A549 (cell line): ENCODE measurements at regions not wholly inside any gene's neighbourhood (a gene's known extent, or its start where the extent isn't known, plus 50 kb on each side); places are given as distances from the start of the nearest gene placed in this dataset.

Experiments used
- ATAC-seq, 2 experiments: fragments of 200-7000 bp in 1 of 2; fragments of >200 bp in 1 of 2; cut with Nextera tagmentation in 1 of 2; cut with Tn5 transposase in 1 of 2; 3 replicates each; pipeline versions ENCODE4 v1.8.0 to v1.9.1; 2018 to 2020; ENCODE audit warnings: mild to moderate bottlenecking in 1 of 2, moderate library complexity in 1 of 2
- CTCF ChIA-PET: fragments of 300-600 bp; sonication (Branson Sonifier 250); formaldehyde crosslinking; extraction: SDS; loops from one replicate; lab custom pipeline; 2021; ENCODE audit warnings: antibody characterized with exemption, inconsistent platforms; lab: Yijun Ruan, JAX
- POLR2A ChIA-PET: fragments of 350-600 bp; formaldehyde crosslinking; extraction: SDS; loops from one replicate; lab custom pipeline; 2021; ENCODE audit warnings: antibody characterized with exemption, inconsistent platforms; lab: Yijun Ruan, JAX
- DNase-seq, 2 experiments: peaks; one replicate each; pipeline versions ENCODE4 v3.0.0 to v3.0.0-alpha.2; 2011 to 2016; ENCODE audit warnings: low read depth in 1 of 2, low spot score in 1 of 2
- FAIRE-seq: peaks from 2 replicates; lab custom pipeline; 2011; peaks lifted over from hg19 to GRCh38; lab: Jason Lieb, UNC
- H3K27ac ChIP-seq, 2 experiments: fragments of >200 bp; sonication (Bioruptor Twin); formaldehyde crosslinking; 3 replicates each; pipeline ENCODE4 v1.5.1; 2016 to 2017
- H3K4me1 ChIP-seq: fragments of >200 bp; sonication (Bioruptor Twin); formaldehyde crosslinking; 3 replicates; pipeline ENCODE4 v1.6.1; 2016
- H3K4me2 ChIP-seq: fragments of >200 bp; sonication (Bioruptor Twin); formaldehyde crosslinking; 3 replicates; pipeline ENCODE4 v1.6.1; 2016
- H3K4me3 ChIP-seq: fragments of >200 bp; sonication (Bioruptor Twin); formaldehyde crosslinking; 3 replicates; pipeline ENCODE4 v1.5.1; 2016
- H3K9me3 ChIP-seq: fragments of >200 bp; sonication (Bioruptor Twin); formaldehyde crosslinking; 3 replicates; pipeline ENCODE4 v1.6.1; 2016
- CBX2 ChIP-seq: fragments of 200-600 bp; sonication (generic); IDR thresholded peaks from 2 replicates; pipeline ENCODE4 v1.6.1; 2016; ENCODE audit warnings: low read depth, mild to moderate bottlenecking, borderline replicate concordance
- CHD2 ChIP-seq: fragments of 150-350 bp; IDR thresholded peaks from 2 replicates; pipeline ENCODE4 v1.6.1; 2014; ENCODE audit warnings: low read length; ENCODE audit not compliant: partially characterized antibody
- E2F6 ChIP-seq: IDR thresholded peaks from 2 replicates; pipeline ENCODE4 v1.6.1; 2012; ENCODE audit warnings: low read depth, borderline replicate concordance
- EHF ChIP-seq: fragments of 250-450 bp; sonication (Bioruptor Pico); IDR thresholded peaks from 2 replicates; pipeline ENCODE4 v1.5.0; 2020; ENCODE audit warnings: mild to moderate bottlenecking
- ESRRA ChIP-seq: fragments of 150-350 bp; IDR thresholded peaks from 2 replicates; pipeline ENCODE4 v1.6.1; 2014; ENCODE audit warnings: mild to moderate bottlenecking, low read length, borderline replicate concordance
- FOSL2 ChIP-seq, 2 experiments: fragments of 450-650 bp in 1 of 2; fragments of >200 bp in 1 of 2; sonication (Bioruptor Twin) in 1 of 2; formaldehyde crosslinking; IDR thresholded peaks; 2 replicates each; pipeline versions ENCODE4 v1.5.0 to v1.6.1; 2016 to 2020; ENCODE audit warnings: mild to moderate bottlenecking in 1 of 2, moderate library complexity in 1 of 2
- HDAC2 ChIP-seq: fragments of 200-600 bp; sonication (generic); IDR thresholded peaks from 2 replicates; pipeline ENCODE4 v1.6.1; 2016
- HOXA7 ChIP-seq: fragments of 250-450 bp; sonication (Bioruptor Pico); IDR thresholded peaks from 2 replicates; pipeline ENCODE4 v1.5.0; 2020; ENCODE audit warnings: mild to moderate bottlenecking, moderate library complexity
- JUN ChIP-seq, 2 experiments: fragments of >200 bp; sonication (Bioruptor Twin); formaldehyde crosslinking; IDR thresholded peaks; 2 replicates in 1 of 2; 3 replicates in 1 of 2; pipeline ENCODE4 v1.6.1; 2016 to 2017
- JUNB ChIP-seq: fragments of >200 bp; sonication (Bioruptor Twin); formaldehyde crosslinking; IDR thresholded peaks from 2 replicates; pipeline ENCODE4 v1.6.1; 2016
- KDM1A ChIP-seq: fragments of 200-600 bp; sonication (generic); IDR thresholded peaks from 2 replicates; pipeline ENCODE4 v1.6.1; 2016; ENCODE audit warnings: low read depth, mild to moderate bottlenecking
- MAX ChIP-seq: IDR thresholded peaks from 2 replicates; pipeline ENCODE4 v1.6.1; 2012
- MYC ChIP-seq: IDR thresholded peaks from 2 replicates; pipeline ENCODE4 v1.6.1; 2012; ENCODE audit warnings: mild to moderate bottlenecking, inconsistent platforms, low read length, improper control_type of control experiment, borderline replicate concordance
- NPAS2 ChIP-seq: fragments of 250-450 bp; sonication (Bioruptor Pico); IDR thresholded peaks from 2 replicates; pipeline ENCODE4 v1.8.0; 2022; ENCODE audit warnings: mild to moderate bottlenecking, moderate library complexity, borderline replicate concordance
- RARB ChIP-seq: fragments of 250-450 bp; sonication (Bioruptor Pico); IDR thresholded peaks from 2 replicates; pipeline ENCODE4 v1.8.0; 2021; ENCODE audit warnings: mild to moderate bottlenecking, moderate library complexity
- RCOR1 ChIP-seq: fragments of 150-350 bp; IDR thresholded peaks from 2 replicates; pipeline ENCODE4 v1.6.1; 2014; ENCODE audit warnings: antibody characterized with exemption, low read length, low read depth
- REST ChIP-seq: fragments of 200-600 bp; sonication (generic); IDR thresholded peaks from 2 replicates; pipeline ENCODE4 v1.6.1; 2016; ENCODE audit warnings: antibody characterized with exemption, mild to moderate bottlenecking, moderate library complexity
- RNF2 ChIP-seq: fragments of 200-600 bp; sonication (generic); IDR thresholded peaks from 2 replicates; pipeline ENCODE4 v1.6.1; 2016; ENCODE audit warnings: low read depth, mild to moderate bottlenecking, antibody characterized with exemption, moderate library complexity, borderline replicate concordance
- SMC3 ChIP-seq: fragments of >200 bp; sonication (Bioruptor Twin); formaldehyde crosslinking; IDR thresholded peaks from 3 replicates; pipeline ENCODE4 v1.6.1; 2018; ENCODE audit warnings: inconsistent platforms
- SREBF2 ChIP-seq: fragments of 450-650 bp; IDR thresholded peaks from 2 replicates; pipeline ENCODE4 v1.6.1; 2014; ENCODE audit warnings: mild to moderate bottlenecking, moderate library complexity
- TP53 ChIP-seq: fragments of 250-450 bp; sonication (Bioruptor Pico); IDR thresholded peaks from 2 replicates; pipeline ENCODE4 v1.5.0; 2021; ENCODE audit warnings: mild to moderate bottlenecking, moderate library complexity
- USF2 ChIP-seq: fragments of 450-650 bp; IDR thresholded peaks from 2 replicates; pipeline ENCODE4 v1.6.1; 2014; ENCODE audit warnings: antibody characterized with exemption
- ZFP36 ChIP-seq: fragments of 450-650 bp; IDR thresholded peaks from 2 replicates; pipeline ENCODE4 v1.6.1; 2014; ENCODE audit warnings: borderline replicate concordance; ENCODE audit not compliant: partially characterized antibody
- WGBS: methylation state at CpG from one replicate; pipeline ENCODE4 v1.1.6; 2017; ENCODE audit errors: missing lambda C conversion rate; 5-methylcytosine and 5-hydroxymethylcytosine counted together
- TF ChIP-seq, protein P1 (sequence below): fragments of 250-450 bp; sonication (Bioruptor Pico); IDR thresholded peaks from 2 replicates; pipeline ENCODE4 v1.5.0; 2021; ENCODE audit warnings: mild to moderate bottlenecking, moderate library complexity, borderline replicate concordance
- TF ChIP-seq, protein P2 (sequence below): fragments of >200 bp; sonication (Bioruptor Twin); formaldehyde crosslinking; IDR thresholded peaks from 2 replicates; pipeline ENCODE4 v1.6.1; 2016

GRCh38 chr1:58256041-58256440 is 290.5 kb downstream of the OMA1 start:
- ATAC-seq: no peak
- Histone ChIP-seq H3K4me1 (no peaks in the 10 kb centered on the region), H3K4me3 (no peak overlapping the region), H3K4me2 (no peak overlapping the region), H3K27ac (no peak overlapping the region), H3K9me3 (no peaks in the 10 kb centered on the region)
- CTCF ChIA-PET: no interaction called here
- 19% methylated on average over 10 of the region's 10 CpGs for WGBS
- POLR2A ChIA-PET: no interaction called here
- DNase-seq: no peak
- TF ChIP-seq TP53 (CRISPR knock-in tag) (no peak), MAX (no peak), RARB (CRISPR knock-in tag) (no peak), HDAC2 (no peak), E2F6 (no peak), EHF (CRISPR knock-in tag) (no peak), RNF2 (no peak), SREBF2 (no peak), JUNB (no peak), CBX2 (no peak), JUN (IDR thresholded peaks at IDR 0.05) (no peak), CHD2 (no peak), MYC (no peak), ZFP36 (no peak), SMC3 (no peak), ESRRA (no peak)
- TF ChIP-seq, protein P1, sequence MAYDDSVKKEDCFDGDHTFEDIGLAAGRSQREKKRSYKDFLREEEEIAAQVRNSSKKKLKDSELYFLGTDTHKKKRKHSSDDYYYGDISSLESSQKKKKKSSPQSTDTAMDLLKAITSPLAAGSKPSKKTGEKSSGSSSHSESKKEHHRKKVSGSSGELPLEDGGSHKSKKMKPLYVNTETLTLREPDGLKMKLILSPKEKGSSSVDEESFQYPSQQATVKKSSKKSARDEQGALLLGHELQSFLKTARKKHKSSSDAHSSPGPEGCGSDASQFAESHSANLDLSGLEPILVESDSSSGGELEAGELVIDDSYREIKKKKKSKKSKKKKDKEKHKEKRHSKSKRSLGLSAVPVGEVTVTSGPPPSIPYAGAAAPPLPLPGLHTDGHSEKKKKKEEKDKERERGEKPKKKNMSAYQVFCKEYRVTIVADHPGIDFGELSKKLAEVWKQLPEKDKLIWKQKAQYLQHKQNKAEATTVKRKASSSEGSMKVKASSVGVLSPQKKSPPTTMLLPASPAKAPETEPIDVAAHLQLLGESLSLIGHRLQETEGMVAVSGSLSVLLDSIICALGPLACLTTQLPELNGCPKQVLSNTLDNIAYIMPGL (CRISPR knock-in tag): no peak
- no peak for FAIRE-seq

GRCh38 chr1:58255192-58255591 is 291.3 kb downstream of the OMA1 start:
- no peak overlapping the region for H3K4me3 ChIP-seq
- WGBS: 11% methylated on average over 4 of the region's 4 CpGs
- no peaks in the 10 kb centered on the region for H3K4me1 ChIP-seq
- ChIA-PET POLR2A (no interaction called here), CTCF (no interaction called here)
- no peak overlapping the region for H3K4me2 ChIP-seq
- no peak for DNase-seq
- no peaks in the 10 kb centered on the region for H3K9me3 ChIP-seq
- TF ChIP-seq CBX2 (no peak), RNF2 (no peak)
- no peak for FAIRE-seq
- H3K27ac ChIP-seq: no peak overlapping the region
- ATAC-seq: no peak

DNA sequence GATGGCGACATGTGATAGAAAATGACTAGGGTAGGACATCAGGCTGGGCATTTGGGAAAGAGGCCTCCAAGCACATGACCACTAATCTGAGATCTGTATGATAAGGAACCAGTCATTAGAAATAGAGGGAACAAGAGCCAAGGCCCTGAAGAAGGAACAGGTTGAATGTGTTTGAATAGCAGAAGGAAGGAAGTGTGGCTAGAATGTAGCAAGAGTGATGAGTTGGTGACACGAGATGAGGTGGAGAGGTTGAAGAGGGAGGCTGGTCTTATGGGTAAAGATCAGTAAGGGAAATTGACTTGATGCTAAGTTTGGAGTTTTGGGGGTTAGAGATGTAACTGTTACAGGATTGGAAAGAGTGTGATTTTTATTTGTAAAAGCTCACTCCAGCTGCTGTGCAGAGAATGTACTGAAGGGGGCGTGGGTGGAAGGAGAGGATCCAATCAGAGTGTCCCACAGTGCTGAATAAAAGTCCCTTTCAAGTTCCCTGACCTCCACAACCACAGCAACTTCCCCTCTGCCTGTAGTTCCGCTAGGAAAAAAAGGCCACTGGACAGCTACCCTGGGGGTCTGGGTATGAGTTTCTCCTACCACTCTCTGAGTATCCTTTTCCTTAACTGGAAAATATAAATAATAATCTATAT is 295.0 kb downstream of the OMA1 start:
- ATAC-seq (peak in 1 of 2 experiments; percentile 42; a peak in 1 of 6 replicates), DNase-seq (no peak), FAIRE-seq (no peak)
- ChIA-PET CTCF (no interaction called here), POLR2A (no interaction called here)
- TF ChIP-seq KDM1A (no peak), JUN (IDR thresholded peaks at IDR 0.05) (no peak), FOSL2 (IDR thresholded peaks at IDR 0.05) (no peak), FOSL2 (CRISPR knock-in tag; IDR thresholded peaks at IDR 0.05) (no peak), TP53 (CRISPR knock-in tag) (no peak), HOXA7 (CRISPR knock-in tag) (no peak), REST (no peak), RARB (CRISPR knock-in tag) (no peak), USF2 (no peak), NPAS2 (CRISPR knock-in tag) (no peak), RCOR1 (no peak), SMC3 (no peak)
- TF ChIP-seq, protein P2, sequence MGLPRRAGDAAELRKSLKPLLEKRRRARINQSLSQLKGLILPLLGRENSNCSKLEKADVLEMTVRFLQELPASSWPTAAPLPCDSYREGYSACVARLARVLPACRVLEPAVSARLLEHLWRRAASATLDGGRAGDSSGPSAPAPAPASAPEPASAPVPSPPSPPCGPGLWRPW: no peak
- H3K27ac ChIP-seq: no peak overlapping the region
- H3K4me2 ChIP-seq: no peak overlapping the region
- no peak overlapping the region for H3K4me3 ChIP-seq
- H3K9me3 ChIP-seq: no peaks in the 10 kb centered on the region
- no peaks in the 10 kb centered on the region for H3K4me1 ChIP-seq
- WGBS: 17% methylated on average over 4 of the region's 4 CpGs
